H9 (cell line): ENCODE measurements at regions not wholly inside any gene's neighbourhood (a gene's known extent, or its start where the extent isn't known, plus 50 kb on each side); places are given as distances from the start of the nearest gene placed in this dataset.

Source experiments
- DNase-seq: peaks from one replicate; pipeline ENCODE4 v3.0.0-alpha.2; 2017
- H2AFZ ChIP-seq: one replicate; pipeline ENCODE4 v1.6.1; 2013; ENCODE audit warnings: mild to moderate bottlenecking, low read length, control low read depth, moderate library complexity
- H2AK5ac ChIP-seq: 2 replicates; pipeline ENCODE4 v1.6.1; 2013; ENCODE audit warnings: low read length, control low read depth, mixed read lengths; ENCODE audit not compliant: insufficient read length
- H2BK120ac ChIP-seq: one replicate; pipeline ENCODE4 v1.6.1; 2013; ENCODE audit warnings: low read depth, mild to moderate bottlenecking, low read length, control low read depth, inconsistent platforms; ENCODE audit not compliant: poor library complexity, severe bottlenecking
- H2BK12ac ChIP-seq: 2 replicates; pipeline ENCODE4 v1.6.1; 2013; ENCODE audit warnings: low read length, control low read depth, mixed read lengths, low read depth; ENCODE audit not compliant: insufficient read length
- H2BK15ac ChIP-seq: 2 replicates; pipeline ENCODE4 v1.6.1; 2013; ENCODE audit warnings: low read depth, low read length, control low read depth
- H2BK20ac ChIP-seq: one replicate; pipeline ENCODE4 v1.6.1; 2013; ENCODE audit warnings: low read depth, mild to moderate bottlenecking, low read length, control low read depth, inconsistent platforms; ENCODE audit not compliant: poor library complexity, severe bottlenecking
- H2BK5ac ChIP-seq: 2 replicates; pipeline ENCODE4 v1.6.1; 2013; ENCODE audit warnings: low read length, control low read depth, mixed read lengths; ENCODE audit not compliant: insufficient read length
- H3K14ac ChIP-seq: 2 replicates; pipeline ENCODE4 v1.6.1; 2013; ENCODE audit warnings: low read length, control low read depth; ENCODE audit not compliant: insufficient read depth
- H3K18ac ChIP-seq: 2 replicates; pipeline ENCODE4 v1.6.1; 2013; ENCODE audit warnings: low read depth, mild to moderate bottlenecking, mixed read lengths, low read length, control low read depth; ENCODE audit not compliant: insufficient read length
- H3K23ac ChIP-seq: 2 replicates; pipeline ENCODE4 v1.6.1; 2013; ENCODE audit warnings: low read length, control low read depth, mixed read lengths, low read depth; ENCODE audit not compliant: insufficient read length
- H3K23me2 ChIP-seq: 2 replicates; pipeline ENCODE4 v1.6.1; 2013; ENCODE audit warnings: low read depth, mild to moderate bottlenecking, mixed read lengths, low read length, control low read depth; ENCODE audit not compliant: insufficient read length, poor library complexity, severe bottlenecking
- H3K27ac ChIP-seq: 2 replicates; pipeline ENCODE4 v1.5.1; 2013; ENCODE audit warnings: low read length, control low read depth, mixed read lengths, low read depth; ENCODE audit not compliant: insufficient read length
- H3K27me3 ChIP-seq: 2 replicates; pipeline ENCODE4 v1.6.1; 2013; ENCODE audit warnings: low read length, control low read depth, inconsistent platforms; ENCODE audit not compliant: insufficient read depth
- H3K4ac ChIP-seq: 2 replicates; pipeline ENCODE4 v1.6.1; 2013; ENCODE audit warnings: low read depth, mild to moderate bottlenecking, control low read depth, inconsistent platforms, low read length, moderate library complexity
- H3K4me1 ChIP-seq: 2 replicates; pipeline ENCODE4 v1.6.1; 2013; ENCODE audit warnings: low read length, control low read depth, inconsistent platforms; ENCODE audit not compliant: insufficient read depth
- H3K4me2 ChIP-seq: 2 replicates; pipeline ENCODE4 v1.6.1; 2013; ENCODE audit warnings: low read length, control low read depth, mixed read lengths; ENCODE audit not compliant: insufficient read length, insufficient read depth
- H3K56ac ChIP-seq: 2 replicates; pipeline ENCODE4 v1.6.1; 2013; ENCODE audit warnings: low read depth, mild to moderate bottlenecking, mixed read lengths, low read length, control low read depth; ENCODE audit not compliant: insufficient read length
- H3K79me1 ChIP-seq: 2 replicates; pipeline ENCODE4 v1.6.1; 2013; ENCODE audit warnings: low read depth, mild to moderate bottlenecking, moderate library complexity, low read length, control low read depth, inconsistent platforms; ENCODE audit not compliant: insufficient read depth, poor library complexity, severe bottlenecking
- H3K79me2 ChIP-seq: 2 replicates; pipeline ENCODE4 v1.6.1; 2013; ENCODE audit warnings: low read length, control low read depth, inconsistent platforms; ENCODE audit not compliant: insufficient read depth
- H3K9ac ChIP-seq: 2 replicates; pipeline ENCODE4 v1.6.1; 2013; ENCODE audit warnings: low read length, control low read depth, mixed read lengths; ENCODE audit not compliant: insufficient read length; ENCODE audit errors: extremely low read depth
- H3K9me3 ChIP-seq: one replicate; pipeline ENCODE4 v1.6.1; 2013; ENCODE audit warnings: low read depth, low read length, inconsistent platforms; ENCODE audit not compliant: control insufficient read depth
- H3T11ph ChIP-seq: one replicate; pipeline ENCODE4 v1.6.1; 2013; ENCODE audit warnings: mild to moderate bottlenecking, low read length, control low read depth, inconsistent platforms
- H4K20me1 ChIP-seq: one replicate; pipeline ENCODE4 v1.6.1; 2013; ENCODE audit not compliant: control insufficient read depth, insufficient read length, insufficient read depth
- H4K5ac ChIP-seq: 2 replicates; pipeline ENCODE4 v1.6.1; 2013; ENCODE audit warnings: low read depth, mild to moderate bottlenecking, mixed read lengths, low read length, control low read depth; ENCODE audit not compliant: insufficient read length
- H4K8ac ChIP-seq: replicated peaks from 2 replicates; pipeline ENCODE4 v1.6.1; 2013; ENCODE audit warnings: low read length, control low read depth, mixed read lengths, low read depth; ENCODE audit not compliant: insufficient read length
- H4K91ac ChIP-seq: 2 replicates; pipeline ENCODE4 v1.6.1; 2013; ENCODE audit warnings: low read depth, mild to moderate bottlenecking, moderate library complexity, mixed read lengths, low read length, control low read depth; ENCODE audit not compliant: insufficient read length
- H3K27ac Mint-ChIP-seq, 3 experiments: 2 replicates in 2 of 3; 3 replicates in 1 of 3; pipeline ENCODE4 v1.8.0; 2020 to 2021; ENCODE audit warnings: mixed read lengths in 3 of 3, mild to moderate bottlenecking in 1 of 3, moderate library complexity in 1 of 3
- H3K27me3 Mint-ChIP-seq: 2 replicates; pipeline ENCODE4 v1.8.0; 2021; ENCODE audit warnings: low read depth, mild to moderate bottlenecking, moderate library complexity, mixed read lengths
- H3K36me3 Mint-ChIP-seq, 3 experiments: 2 replicates in 2 of 3; 3 replicates in 1 of 3; pipeline ENCODE4 v1.8.0; 2020 to 2021; ENCODE audit warnings: low read depth in 3 of 3, mixed read lengths in 3 of 3; ENCODE audit not compliant: insufficient read depth in 1 of 3
- H3K4me1 Mint-ChIP-seq, 2 experiments: 2 replicates each; pipeline ENCODE4 v1.8.0; 2020; ENCODE audit warnings: mixed read lengths in 2 of 2
- H3K4me3 Mint-ChIP-seq, 2 experiments: 2 replicates in 1 of 2; 3 replicates in 1 of 2; pipeline ENCODE4 v1.8.0; 2020 to 2021; ENCODE audit warnings: mild to moderate bottlenecking in 2 of 2, mixed read lengths in 2 of 2, moderate library complexity in 1 of 2
- H3K9me3 Mint-ChIP-seq, 2 experiments: 2 replicates in 1 of 2; 3 replicates in 1 of 2; pipeline ENCODE4 v1.8.0; 2020; ENCODE audit warnings: mild to moderate bottlenecking in 2 of 2, mixed read lengths in 2 of 2, moderate library complexity in 1 of 2
- WGBS: extraction: QIAGEN DNeasy Blood & Tissue Kit; methylation state at CpG from one replicate; pipeline ENCODE4 v1.1.7; 2013; ENCODE audit warnings: missing lambda C conversion rate, low lambda C conversion rate, mixed read lengths; ENCODE audit not compliant: insufficient read length; ENCODE audit errors: extremely low coverage; 5-methylcytosine and 5-hydroxymethylcytosine counted together
- TF ChIP-seq, protein P1 (sequence below): fragments of 200-600 bp; sonication (generic); conservative IDR thresholded peaks from 3 replicates; pipeline ENCODE4 v1.8.0; 2021; ENCODE audit warnings: antibody characterized with exemption, mild to moderate bottlenecking

DNA sequence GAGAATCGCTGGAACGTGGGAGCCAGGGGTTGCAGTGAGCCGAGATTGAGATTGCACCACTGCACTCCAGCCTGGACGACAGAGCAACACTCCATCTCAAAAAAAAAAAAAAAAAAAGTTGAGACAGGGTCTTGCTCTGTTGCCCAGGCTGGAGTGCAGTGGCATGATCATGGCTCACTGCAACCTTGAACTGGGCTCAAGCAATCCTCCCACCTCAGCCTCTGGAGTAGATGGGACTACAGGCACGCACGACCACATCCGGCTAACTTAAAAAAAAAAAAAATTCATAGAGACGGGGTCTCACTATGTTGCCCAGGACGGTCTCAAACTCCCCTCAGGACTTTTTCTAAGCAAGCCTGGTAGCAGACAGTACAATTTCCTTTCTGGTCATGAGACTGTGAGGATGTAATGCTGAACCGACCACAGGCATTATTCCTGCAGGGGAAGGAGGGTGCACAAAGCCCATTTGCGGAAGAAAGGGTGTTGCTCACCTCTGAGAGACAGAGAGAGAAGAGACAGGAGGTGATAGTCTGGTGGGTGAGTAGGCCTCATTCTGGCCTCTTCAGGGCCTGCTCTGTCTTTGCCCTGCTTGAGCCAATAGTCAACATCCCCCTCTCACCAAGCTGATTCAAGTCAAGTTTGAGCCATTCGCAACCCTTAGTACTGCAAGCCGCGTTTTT is 205.3 kb downstream of the ZFP36L2 start:
- Mint-ChIP-seq H3K27ac (no peak overlapping the region), H3K4me3 (no peak overlapping the region), H3K9me3 (peaks cover 17 to 20% of the 10 kb centered on the region in 2 experiments), H3K36me3 (peaks cover 0 to 7% (median 5%) of the 10 kb centered on the region in 3 experiments; a peak in 5 of 7 replicates), H3K27me3 (peaks cover 3% of the 10 kb centered on the region; the same call in 1 of the 2 replicates), H3K4me1 (peaks cover 16 to 19% of the 10 kb centered on the region in 2 experiments)
- H2AK5ac ChIP-seq: no peak overlapping the region
- H3K56ac ChIP-seq: no peak overlapping the region
- H2BK120ac ChIP-seq: no peak overlapping the region
- no peaks in the 10 kb centered on the region for H4K20me1 ChIP-seq
- no peak overlapping the region for H3K23ac ChIP-seq
- H3K27me3 ChIP-seq: no peaks in the 10 kb centered on the region
- WGBS: no CpG with 5 or more reads among the region's 14 CpGs
- H3K18ac ChIP-seq: no peak overlapping the region
- no peak overlapping the region for H3K27ac ChIP-seq
- H2BK5ac ChIP-seq: no peak overlapping the region
- no peak overlapping the region for H3K4ac ChIP-seq
- no peaks in the 10 kb centered on the region for H3K79me2 ChIP-seq
- no peak overlapping the region for H3K14ac ChIP-seq
- H4K8ac ChIP-seq: no peak overlapping the region
- H2BK15ac ChIP-seq: no peak overlapping the region
- H3K4me1 ChIP-seq: no peaks in the 10 kb centered on the region; the same call in 1 of the 2 replicates
- H2AFZ ChIP-seq: no peak overlapping the region
- H3K4me2 ChIP-seq: no peak overlapping the region
- no peaks in the 10 kb centered on the region for H3K9me3 ChIP-seq
- no peak overlapping the region for H4K5ac ChIP-seq
- no peak overlapping the region for H2BK20ac ChIP-seq
- H2BK12ac ChIP-seq: no peak overlapping the region
- H3K9ac ChIP-seq: no peak overlapping the region
- no peak overlapping the region for H3T11ph ChIP-seq
- DNase-seq: no peak
- no peaks in the 10 kb centered on the region for H3K23me2 ChIP-seq
- H3K79me1 ChIP-seq: no peaks in the 10 kb centered on the region
- TF ChIP-seq, protein P1, sequence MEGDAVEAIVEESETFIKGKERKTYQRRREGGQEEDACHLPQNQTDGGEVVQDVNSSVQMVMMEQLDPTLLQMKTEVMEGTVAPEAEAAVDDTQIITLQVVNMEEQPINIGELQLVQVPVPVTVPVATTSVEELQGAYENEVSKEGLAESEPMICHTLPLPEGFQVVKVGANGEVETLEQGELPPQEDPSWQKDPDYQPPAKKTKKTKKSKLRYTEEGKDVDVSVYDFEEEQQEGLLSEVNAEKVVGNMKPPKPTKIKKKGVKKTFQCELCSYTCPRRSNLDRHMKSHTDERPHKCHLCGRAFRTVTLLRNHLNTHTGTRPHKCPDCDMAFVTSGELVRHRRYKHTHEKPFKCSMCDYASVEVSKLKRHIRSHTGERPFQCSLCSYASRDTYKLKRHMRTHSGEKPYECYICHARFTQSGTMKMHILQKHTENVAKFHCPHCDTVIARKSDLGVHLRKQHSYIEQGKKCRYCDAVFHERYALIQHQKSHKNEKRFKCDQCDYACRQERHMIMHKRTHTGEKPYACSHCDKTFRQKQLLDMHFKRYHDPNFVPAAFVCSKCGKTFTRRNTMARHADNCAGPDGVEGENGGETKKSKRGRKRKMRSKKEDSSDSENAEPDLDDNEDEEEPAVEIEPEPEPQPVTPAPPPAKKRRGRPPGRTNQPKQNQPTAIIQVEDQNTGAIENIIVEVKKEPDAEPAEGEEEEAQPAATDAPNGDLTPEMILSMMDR: no peak
- H4K91ac ChIP-seq: no peak overlapping the region
